Activated CD4-positive, alpha-beta memory T cell treated with anti-CD3 and anti-CD28 coated beads, Interleukin-2, amount 10 ng/mL, durations not matched to agents 7 days and 5 days (primary cell): ENCODE measurements at regions not wholly inside any gene's neighbourhood (a gene's known extent, or its start where the extent isn't known, plus 50 kb on each side); places are given as distances from the start of the nearest gene placed in this dataset.

Experiments used
- CTCF ChIA-PET: fragments of 350-600 bp; sonication (Branson Sonifier 250); formaldehyde crosslinking; loops from one replicate; lab custom pipeline; 2021; ENCODE audit warnings: antibody characterized with exemption, inconsistent platforms; lab: Charles Lee
- POLR2A ChIA-PET: fragments of 350-600 bp; sonication (Branson Sonifier 250); formaldehyde crosslinking; loops from one replicate; lab custom pipeline; 2021; ENCODE audit warnings: antibody characterized with exemption; lab: Charles Lee
- DNase-seq: peaks from one replicate; pipeline ENCODE4 v3.0.0-alpha.2; 2020
- H3K27ac Mint-ChIP-seq: one replicate; pipeline ENCODE4 v1.8.0; 2021; ENCODE audit warnings: mild to moderate bottlenecking, mixed read lengths
- H3K27me3 Mint-ChIP-seq: one replicate; pipeline ENCODE4 v1.8.0; 2021; ENCODE audit warnings: mixed read lengths
- H3K36me3 Mint-ChIP-seq: one replicate; pipeline ENCODE4 v1.8.0; 2021; ENCODE audit warnings: low read depth, mixed read lengths
- H3K4me1 Mint-ChIP-seq: one replicate; pipeline ENCODE4 v1.8.0; 2021; ENCODE audit warnings: mixed read lengths
- H3K4me3 Mint-ChIP-seq: one replicate; pipeline ENCODE4 v1.8.0; 2021; ENCODE audit warnings: mild to moderate bottlenecking, mixed read lengths
- H3K9me3 Mint-ChIP-seq: one replicate; pipeline ENCODE4 v1.8.0; 2021; ENCODE audit warnings: mixed read lengths

GRCh38 chr13:81988567-81988966 is 1647.6 kb upstream of the SPRY2 start:
- CTCF ChIA-PET, result no interaction called here
- peaks cover 4% of the 10 kb centered on the region for H3K9me3 Mint-ChIP-seq

GRCh38 chr13:81987677-81988357 is 1646.9 kb upstream of the SPRY2 start:
- Mint-ChIP-seq H3K27me3 (no peaks in the 10 kb centered on the region), H3K9me3 (peaks cover 4% of the 10 kb centered on the region), H3K27ac (no peak overlapping the region), H3K4me3 (no peak overlapping the region), H3K4me1 (no peaks in the 10 kb centered on the region), H3K36me3 (no peaks in the 10 kb centered on the region)
- no peak for DNase-seq
- POLR2A ChIA-PET, result no interaction called here
- CTCF ChIA-PET, result no interaction called here

More at GRCh38 chr13:81988567-81988966, 1647.6 kb upstream of the SPRY2 start:
- no peaks in the 10 kb centered on the region for H3K4me1 Mint-ChIP-seq
- no peaks in the 10 kb centered on the region for H3K36me3 Mint-ChIP-seq
- H3K4me3 Mint-ChIP-seq, result no peak overlapping the region
- POLR2A ChIA-PET, result no interaction called here
- no peaks in the 10 kb centered on the region for H3K27me3 Mint-ChIP-seq
- H3K27ac Mint-ChIP-seq, result no peak overlapping the region
- DNase-seq, result no peak

GRCh38 chr13:81987159-81987558 is 1646.2 kb upstream of the SPRY2 start:
- Mint-ChIP-seq H3K36me3 (no peaks in the 10 kb centered on the region), H3K27ac (no peak overlapping the region), H3K4me1 (no peaks in the 10 kb centered on the region), H3K27me3 (no peaks in the 10 kb centered on the region), H3K4me3 (no peak overlapping the region), H3K9me3 (peaks cover 4% of the 10 kb centered on the region)
- POLR2A ChIA-PET, result no interaction called here
- CTCF ChIA-PET, result no interaction called here
- no peak for DNase-seq

- no peak overlapping the region for H3K27ac Mint-ChIP-seq
- no peaks in the 10 kb centered on the region for H3K36me3 Mint-ChIP-seq
- peaks cover 4% of the 10 kb centered on the region for H3K9me3 Mint-ChIP-seq
- ChIA-PET POLR2A (no interaction called here), CTCF (no interaction called here)
- H3K27me3 Mint-ChIP-seq, result no peaks in the 10 kb centered on the region
- no peak for DNase-seq
- no peak overlapping the region for H3K4me3 Mint-ChIP-seq
- no peaks in the 10 kb centered on the region for H3K4me1 Mint-ChIP-seq
Observed at GRCh38 chr13:81986308-81986707, 1645.4 kb upstream of the SPRY2 start.

- no peaks in the 10 kb centered on the region for H3K4me1 Mint-ChIP-seq
- H3K27me3 Mint-ChIP-seq, result no peaks in the 10 kb centered on the region
- ChIA-PET CTCF (no interaction called here), POLR2A (no interaction called here)
- no peak overlapping the region for H3K27ac Mint-ChIP-seq
- H3K4me3 Mint-ChIP-seq, result no peak overlapping the region
- H3K36me3 Mint-ChIP-seq, result no peaks in the 10 kb centered on the region
- no peak for DNase-seq
- H3K9me3 Mint-ChIP-seq, result peaks cover 3% of the 10 kb centered on the region
Observed at GRCh38 chr13:81957121-81957520, 1616.2 kb upstream of the SPRY2 start.

GRCh38 chr13:81929988-81930387 is 1589.1 kb upstream of the SPRY2 start:
- ChIA-PET CTCF (no interaction called here), POLR2A (no interaction called here)
- Mint-ChIP-seq H3K36me3 (no peaks in the 10 kb centered on the region), H3K4me1 (no peaks in the 10 kb centered on the region), H3K27ac (no peak overlapping the region), H3K9me3 (no peaks in the 10 kb centered on the region), H3K27me3 (no peaks in the 10 kb centered on the region), H3K4me3 (no peak overlapping the region)
- no peak for DNase-seq

- CTCF ChIA-PET, result no interaction called here
- Mint-ChIP-seq H3K36me3 (no peaks in the 10 kb centered on the region), H3K27ac (no peak overlapping the region), H3K9me3 (no peaks in the 10 kb centered on the region), H3K27me3 (no peaks in the 10 kb centered on the region), H3K4me3 (no peak overlapping the region), H3K4me1 (no peaks in the 10 kb centered on the region)
- no peak for DNase-seq
- POLR2A ChIA-PET, result no interaction called here
Observed at GRCh38 chr13:81927347-81927746, 1586.4 kb upstream of the SPRY2 start.

- no peak for DNase-seq
- Mint-ChIP-seq H3K4me1 (no peaks in the 10 kb centered on the region), H3K27ac (no peak overlapping the region), H3K27me3 (no peaks in the 10 kb centered on the region), H3K36me3 (no peaks in the 10 kb centered on the region), H3K4me3 (no peak overlapping the region), H3K9me3 (peaks cover 3% of the 10 kb centered on the region)
- ChIA-PET POLR2A (no interaction called here), CTCF (no interaction called here)
Observed at GRCh38 chr13:81917810-81918209, 1576.9 kb upstream of the SPRY2 start.

GRCh38 chr13:81916461-81916860 is 1575.5 kb upstream of the SPRY2 start:
- H3K27me3 Mint-ChIP-seq, result no peaks in the 10 kb centered on the region
- POLR2A ChIA-PET, result no interaction called here
- no peak for DNase-seq
- no peak overlapping the region for H3K27ac Mint-ChIP-seq
- no peak overlapping the region for H3K4me3 Mint-ChIP-seq
- H3K36me3 Mint-ChIP-seq, result no peaks in the 10 kb centered on the region
- H3K9me3 Mint-ChIP-seq, result peaks cover 6% of the 10 kb centered on the region
- H3K4me1 Mint-ChIP-seq, result no peaks in the 10 kb centered on the region
- CTCF ChIA-PET, result no interaction called here

- Mint-ChIP-seq H3K4me3 (no peak overlapping the region), H3K9me3 (peaks cover 5% of the 10 kb centered on the region), H3K36me3 (no peaks in the 10 kb centered on the region), H3K27me3 (no peaks in the 10 kb centered on the region), H3K27ac (no peak overlapping the region), H3K4me1 (no peaks in the 10 kb centered on the region)
- POLR2A ChIA-PET, result no interaction called here
- CTCF ChIA-PET, result no interaction called here
- no peak for DNase-seq
Observed at GRCh38 chr13:81907787-81908372, 1567.0 kb upstream of the SPRY2 start.

GRCh38 chr13:81888855-81889254 is 1547.9 kb upstream of the SPRY2 start:
- Mint-ChIP-seq H3K4me3 (no peak overlapping the region), H3K4me1 (no peaks in the 10 kb centered on the region), H3K9me3 (peaks cover 8% of the 10 kb centered on the region), H3K27me3 (no peaks in the 10 kb centered on the region), H3K36me3 (no peaks in the 10 kb centered on the region), H3K27ac (no peak overlapping the region)
- ChIA-PET POLR2A (no interaction called here), CTCF (no interaction called here)
- DNase-seq, result no peak

- Mint-ChIP-seq H3K4me3 (no peak overlapping the region), H3K27me3 (no peaks in the 10 kb centered on the region), H3K27ac (no peak overlapping the region), H3K4me1 (peaks cover 3% of the 10 kb centered on the region), H3K9me3 (peaks cover 23% of the 10 kb centered on the region), H3K36me3 (no peaks in the 10 kb centered on the region)
- POLR2A ChIA-PET, result no interaction called here
- no peak for DNase-seq
- CTCF ChIA-PET, result no interaction called here
Observed at GRCh38 chr13:81874681-81875661, 1534.0 kb upstream of the SPRY2 start.

GRCh38 chr13:81874253-81874652 is 1533.3 kb upstream of the SPRY2 start:
- no peaks in the 10 kb centered on the region for H3K27me3 Mint-ChIP-seq
- ChIA-PET CTCF (no interaction called here), POLR2A (no interaction called here)
- H3K36me3 Mint-ChIP-seq, result no peaks in the 10 kb centered on the region
- peaks cover 3% of the 10 kb centered on the region for H3K4me1 Mint-ChIP-seq
- peaks cover 23% of the 10 kb centered on the region for H3K9me3 Mint-ChIP-seq
- no peak overlapping the region for H3K27ac Mint-ChIP-seq
- no peak overlapping the region for H3K4me3 Mint-ChIP-seq
- DNase-seq, result no peak
